ENCODE measurements at regions not wholly inside any gene's neighbourhood (a gene's known extent, or its start where the extent isn't known, plus 50 kb on each side); places are given as distances from the start of the nearest gene placed in this dataset.

GRCh38 chr3:30308131-30308530 lies 298.3 kb upstream of the TGFBR2 start:
- dilution Hi-C loops (cut with MboI; ENCODE audit: extremely low pct_ligation_motif_present, low sequenced_read_pairs), result no loop called here
- no peak overlapping the region for H3K9ac ChIP-seq (ENCODE audit: control insufficient read depth, extremely low read depth, insufficient read depth, low read length)

GRCh38 chr3:30309961-30310954 lies 296.1 kb upstream of the TGFBR2 start:
- Histone ChIP-seq H2AFZ (ENCODE audit: control insufficient read depth, low read length) (peak overlapping the region; percentile 21), H3K27ac (ENCODE audit: control insufficient read depth, insufficient read depth, low read length) (no peak overlapping the region), H3K9me3 (ENCODE audit: control insufficient read depth, low read depth, low read length) (no peaks in the 10 kb centered on the region), H3K9me1 (ENCODE audit: control insufficient read depth, extremely low read depth, insufficient read depth, low read length) (no peaks in the 10 kb centered on the region), H3K79me2 (ENCODE audit: control insufficient read depth, insufficient read depth, low read length) (no peaks in the 10 kb centered on the region), H3K9ac (ENCODE audit: control insufficient read depth, extremely low read depth, insufficient read depth, low read length) (no peak overlapping the region), H3K4me2 (ENCODE audit: control insufficient read depth, extremely low read depth, insufficient read depth, low read depth, low read length) (no peak overlapping the region), H3K4me1 (ENCODE audit: control insufficient read depth, extremely low read depth, insufficient read depth, low read length) (peaks cover 4% of the 10 kb centered on the region), H4K20me1 (ENCODE audit: control insufficient read depth, extremely low read depth, insufficient read depth, low read length) (no peaks in the 10 kb centered on the region), H3K36me3 (ENCODE audit: control insufficient read depth in 2 of 2, extremely low read depth in 1 of 2, insufficient read depth in 2 of 2, low read length in 2 of 2) (no peaks in the 10 kb centered on the region), H3K4me3 (ENCODE audit: control insufficient read depth in 2 of 3, extremely low read depth in 1 of 3, insufficient read depth in 2 of 3, low read depth in 1 of 3, low read length in 3 of 3) (no peak overlapping the region), H3K27me3 (ENCODE audit: control insufficient read depth, extremely low read depth, insufficient read depth, low read length) (no peaks in the 10 kb centered on the region)
- TF ChIP-seq EZH2 (IDR thresholded peaks at IDR 0.05; ENCODE audit: low read length), result no peak
- TF ChIP-seq CTCF (optimal IDR thresholded peaks at IDR 0.05 in 1 of 3, IDR thresholded peaks at IDR 0.05 in 1 of 3, conservative IDR thresholded peaks at IDR 0.05 in 1 of 3; ENCODE audit: extremely low read depth in 1 of 3, insufficient read depth in 2 of 3, low read length in 3 of 3), result no peak
- DNase-seq (ENCODE audit: low read depth, low spot score) (no peak), FAIRE-seq (peak; percentile 43)
- dilution Hi-C loops (cut with MboI; ENCODE audit: extremely low pct_ligation_motif_present, low sequenced_read_pairs), result no loop called here

More at GRCh38 chr3:30308131-30308530, 298.3 kb upstream of the TGFBR2 start:
- DNase-seq (ENCODE audit: low read depth, low spot score) (no peak), FAIRE-seq (peak; percentile 56)
- Histone ChIP-seq H3K4me1 (ENCODE audit: control insufficient read depth, extremely low read depth, insufficient read depth, low read length) (peaks cover 4% of the 10 kb centered on the region), H3K4me3 (ENCODE audit: control insufficient read depth in 2 of 3, extremely low read depth in 1 of 3, insufficient read depth in 2 of 3, low read depth in 1 of 3, low read length in 3 of 3) (no peak overlapping the region), H2AFZ (ENCODE audit: control insufficient read depth, low read length) (no peak overlapping the region), H3K4me2 (ENCODE audit: control insufficient read depth, extremely low read depth, insufficient read depth, low read depth, low read length) (no peak overlapping the region), H3K9me3 (ENCODE audit: control insufficient read depth, low read depth, low read length) (peaks cover 3% of the 10 kb centered on the region), H4K20me1 (ENCODE audit: control insufficient read depth, extremely low read depth, insufficient read depth, low read length) (no peaks in the 10 kb centered on the region), H3K27ac (ENCODE audit: control insufficient read depth, insufficient read depth, low read length) (no peak overlapping the region), H3K27me3 (ENCODE audit: control insufficient read depth, extremely low read depth, insufficient read depth, low read length) (no peaks in the 10 kb centered on the region), H3K36me3 (ENCODE audit: control insufficient read depth in 2 of 2, extremely low read depth in 1 of 2, insufficient read depth in 2 of 2, low read length in 2 of 2) (no peaks in the 10 kb centered on the region), H3K9me1 (ENCODE audit: control insufficient read depth, extremely low read depth, insufficient read depth, low read length) (no peaks in the 10 kb centered on the region), H3K79me2 (ENCODE audit: control insufficient read depth, insufficient read depth, low read length) (no peaks in the 10 kb centered on the region)
- no peak for TF ChIP-seq EZH2 (IDR thresholded peaks at IDR 0.05; ENCODE audit: low read length)
- TF ChIP-seq CTCF (optimal IDR thresholded peaks at IDR 0.05 in 1 of 3, IDR thresholded peaks at IDR 0.05 in 1 of 3, conservative IDR thresholded peaks at IDR 0.05 in 1 of 3; ENCODE audit: extremely low read depth in 1 of 3, insufficient read depth in 2 of 3, low read length in 3 of 3), result no peak
